Fibroblast of gingiva (primary cell): ENCODE measurements at regions not wholly inside any gene's neighbourhood (a gene's known extent, or its start where the extent isn't known, plus 50 kb on each side); places are given as distances from the start of the nearest gene placed in this dataset.
A peak's percentile ranks its signal among the peaks of the same experiment; 100 is the strongest.
"Not testable (repeated sequence)": the region's sequence is repeated elsewhere in the genome, so short reads cannot be mapped to it uniquely, and the experiment has no call there.

Experiments used
- DNase-seq: peaks from one replicate; pipeline ENCODE4 v3.0.0-alpha.2; 2011; ENCODE audit warnings: low read depth

DNA sequence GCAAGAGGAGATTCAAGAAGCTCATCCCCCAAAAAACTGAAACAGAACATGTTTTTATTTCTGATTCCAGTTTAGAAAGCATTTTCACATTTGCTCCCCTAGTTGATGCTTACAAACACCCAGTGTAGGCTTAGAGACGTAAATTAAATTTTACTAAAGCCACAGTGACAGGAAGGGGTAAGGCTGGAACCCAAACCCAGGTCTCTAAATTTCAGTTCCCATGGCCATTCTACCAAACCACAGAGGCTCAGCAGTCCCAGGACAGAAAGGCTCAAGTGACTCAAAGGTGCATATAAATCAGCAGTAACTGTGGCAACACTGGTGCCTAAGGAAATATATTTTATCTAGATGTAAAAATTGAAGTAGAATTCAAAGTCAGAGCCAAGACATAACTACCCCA lies 128.7 kb downstream of the CEP120 start:
- DNase-seq = no peak

DNA sequence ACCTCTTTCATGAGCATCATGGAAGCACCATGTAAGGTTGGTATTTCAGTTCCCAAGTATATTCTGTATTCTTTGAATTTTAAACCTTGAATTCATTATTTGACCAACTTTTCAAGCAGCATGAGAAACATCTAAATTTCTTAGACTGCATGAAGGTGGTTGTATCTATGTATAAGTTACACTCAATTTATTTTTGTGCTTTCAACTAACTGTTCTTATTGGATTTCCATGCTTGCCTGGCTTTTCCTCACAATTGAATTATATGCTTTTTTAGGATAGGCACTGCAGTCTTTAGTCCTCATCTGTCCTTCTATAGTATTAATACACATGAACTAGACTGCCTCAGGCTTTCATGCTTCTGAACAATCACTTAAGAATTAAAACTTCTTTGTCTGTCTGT lies 134.0 kb downstream of the CEP120 start:
- DNase-seq = no peak

DNA sequence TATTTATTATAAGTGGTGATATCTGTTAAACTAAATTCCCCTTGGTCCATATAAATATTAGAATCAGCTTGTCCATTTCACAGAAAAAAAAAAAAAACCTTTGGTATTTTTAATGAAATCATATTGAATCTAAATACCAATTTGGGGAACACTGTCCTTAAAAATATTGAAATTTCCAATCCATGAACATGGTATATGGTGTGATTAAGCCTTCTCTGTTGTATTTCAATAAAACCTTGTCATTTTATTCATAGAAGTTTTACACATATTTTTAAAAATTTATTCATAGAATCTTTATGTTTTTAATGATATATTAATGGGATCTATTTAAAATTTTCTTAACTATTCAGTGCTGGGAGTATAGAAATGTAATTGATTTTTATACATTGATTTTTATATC lies 135.3 kb downstream of the CEP120 start:
- no peak for DNase-seq

DNA sequence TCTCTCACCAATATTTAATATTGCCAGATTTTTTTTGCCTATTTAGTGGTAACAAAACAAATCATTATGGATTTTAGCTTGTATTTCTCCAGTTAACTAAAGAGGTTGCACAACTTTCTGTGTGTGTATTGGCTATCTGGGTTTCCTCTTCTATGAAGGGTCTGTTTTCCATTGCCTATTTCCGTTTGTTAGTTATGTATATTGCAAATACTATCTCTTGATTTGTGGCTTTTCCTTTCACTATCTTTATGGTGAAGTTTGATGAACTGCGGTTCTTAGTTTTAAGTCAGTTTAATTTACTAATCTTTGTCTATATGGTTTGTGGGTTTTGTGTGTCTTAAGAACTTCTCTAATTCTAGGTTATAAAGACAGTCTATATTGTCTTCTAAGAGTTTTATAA lies 136.3 kb downstream of the CEP120 start:
- DNase-seq = no peak

DNA sequence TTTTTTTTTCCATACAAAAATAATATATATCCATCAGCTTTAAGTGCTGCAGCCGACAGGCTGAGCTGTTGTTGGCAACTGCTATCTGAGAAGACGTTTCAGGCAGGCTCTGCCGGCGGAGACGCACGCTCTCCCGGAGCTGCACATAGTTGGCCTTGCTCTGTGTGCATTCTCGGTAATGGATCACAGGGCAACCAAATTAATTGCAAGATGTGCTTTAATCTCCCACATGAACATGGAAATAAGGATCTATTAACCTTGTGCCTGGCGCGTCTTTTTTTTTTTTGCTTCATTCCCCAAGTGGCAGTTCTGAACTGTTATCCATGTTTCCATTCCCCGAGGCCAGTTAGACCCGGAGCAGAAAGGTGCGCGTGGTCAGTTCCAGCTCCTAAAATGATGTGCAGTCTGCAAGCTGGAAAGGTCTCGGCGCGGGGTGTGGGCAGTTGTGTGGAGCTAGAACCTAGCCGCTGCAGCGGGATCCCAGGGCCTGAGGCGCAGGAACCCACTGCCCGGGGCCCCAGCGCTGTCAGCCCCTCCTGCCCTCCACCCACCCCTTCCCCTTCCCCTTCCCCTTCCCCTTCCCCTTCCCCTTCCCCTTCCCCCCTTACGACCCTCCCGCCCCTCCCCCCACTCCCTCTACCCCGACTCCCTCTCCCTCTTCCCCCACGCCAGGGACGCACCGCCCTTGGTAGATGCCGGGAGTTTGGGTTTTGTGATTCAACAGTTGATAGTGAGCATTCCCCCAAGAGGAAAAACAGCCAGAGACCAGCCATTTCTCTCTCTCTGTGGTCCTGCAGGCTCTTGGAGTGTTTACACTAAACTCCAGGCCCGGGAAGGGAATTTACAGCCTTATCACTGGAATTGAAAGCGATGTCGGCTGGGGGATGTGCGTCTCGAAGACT lies 137.8 kb downstream of the CEP120 start:
- DNase-seq = peak; percentile 33

DNA sequence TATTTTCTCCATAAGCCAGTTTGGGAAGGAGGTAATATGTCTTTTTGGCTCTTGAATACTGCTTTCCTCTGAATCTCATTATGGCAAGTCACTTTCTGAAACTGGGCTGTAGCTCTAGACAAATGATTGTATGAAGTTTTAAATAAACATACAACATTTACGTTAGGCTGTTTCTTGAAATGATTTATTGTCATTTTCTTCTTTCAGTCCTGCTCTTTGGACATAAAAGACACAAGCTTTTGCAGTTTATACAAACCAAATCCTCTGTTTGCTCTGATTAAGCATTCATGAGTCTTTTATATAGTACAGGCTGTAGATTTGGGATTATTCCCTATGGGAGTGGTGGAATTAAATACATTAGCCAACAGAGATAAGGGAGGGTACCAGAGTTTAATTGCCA lies 139.7 kb downstream of the CEP120 start:
- DNase-seq = no peak

DNA sequence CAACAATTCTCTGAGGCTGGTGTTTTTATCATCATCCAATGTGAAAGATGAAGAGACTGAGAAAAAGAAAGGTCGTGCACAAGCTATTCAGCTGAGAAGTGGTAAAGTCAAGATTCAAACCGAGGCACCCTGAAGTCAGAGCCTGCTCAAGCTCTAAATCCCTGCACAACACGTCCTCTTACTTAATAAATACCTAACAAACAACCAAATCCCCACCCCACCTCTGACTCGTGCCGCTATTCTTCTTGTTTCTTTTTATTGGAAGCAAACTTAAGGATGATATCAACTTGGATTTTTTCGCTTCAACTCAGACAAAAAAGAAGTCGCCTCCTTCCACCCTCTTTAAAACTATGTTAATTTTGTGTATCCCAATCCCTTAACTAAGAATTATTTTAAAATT lies 140.2 kb downstream of the CEP120 start:
- DNase-seq = no peak

DNA sequence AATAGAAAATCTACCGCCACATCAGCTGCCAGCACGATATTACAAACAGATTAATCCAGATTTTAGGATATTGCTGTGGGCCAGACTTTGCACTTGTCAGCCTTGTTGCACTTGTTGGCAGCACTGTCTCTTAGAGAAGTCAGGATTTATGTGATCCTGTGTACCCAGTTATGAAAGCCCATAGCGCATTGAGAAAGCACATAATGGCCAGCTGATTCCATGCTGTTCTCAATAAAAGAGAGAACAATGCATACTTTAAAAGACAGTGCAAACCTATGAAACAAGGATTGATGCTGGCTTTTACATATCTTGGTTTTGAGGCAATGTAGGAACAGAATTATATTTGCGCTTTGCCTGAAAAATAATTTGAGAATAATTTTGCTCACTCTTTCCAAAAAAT lies 140.8 kb downstream of the CEP120 start:
- DNase-seq = no peak

DNA sequence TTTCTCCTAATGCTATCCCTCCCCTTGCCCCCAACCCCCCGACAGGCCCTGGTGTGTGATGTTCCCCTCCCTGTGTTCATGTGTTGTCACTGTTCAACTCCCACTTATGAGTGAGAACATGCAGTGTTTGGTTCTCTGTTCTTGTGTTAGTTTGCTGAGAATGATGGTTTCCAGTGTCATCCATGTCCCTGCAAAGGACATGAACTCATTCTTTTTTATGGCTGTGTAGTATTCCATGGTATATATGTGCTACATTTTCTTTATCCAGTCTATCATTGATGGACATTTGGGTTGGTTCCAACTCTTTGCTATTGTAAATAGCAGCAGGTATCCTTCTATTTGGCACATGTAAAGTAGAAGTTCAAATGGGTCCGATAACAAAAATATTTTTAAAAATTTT lies 142.3 kb downstream of the CEP120 start:
- not testable (repeated sequence) for DNase-seq

DNA sequence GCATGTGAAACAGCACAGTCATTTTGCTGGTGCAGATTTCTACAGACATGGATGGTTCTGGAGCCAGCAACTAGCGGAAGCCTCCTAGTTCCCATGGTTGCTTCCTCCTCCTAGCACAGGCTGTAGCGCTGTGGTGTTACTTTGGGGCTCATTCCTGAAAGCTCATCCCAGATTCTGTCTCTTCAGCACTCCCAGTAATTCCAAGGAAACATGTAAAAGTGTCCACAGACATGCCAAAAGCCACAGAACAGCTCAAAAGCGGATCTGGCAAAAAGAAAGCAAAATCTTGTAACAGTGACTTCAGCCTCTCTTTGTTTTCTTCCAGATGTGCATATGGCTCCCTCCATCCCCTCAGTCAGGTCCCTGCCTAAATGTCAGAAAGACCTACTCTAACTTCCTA lies 144.1 kb downstream of the CEP120 start:
- no peak for DNase-seq

DNA sequence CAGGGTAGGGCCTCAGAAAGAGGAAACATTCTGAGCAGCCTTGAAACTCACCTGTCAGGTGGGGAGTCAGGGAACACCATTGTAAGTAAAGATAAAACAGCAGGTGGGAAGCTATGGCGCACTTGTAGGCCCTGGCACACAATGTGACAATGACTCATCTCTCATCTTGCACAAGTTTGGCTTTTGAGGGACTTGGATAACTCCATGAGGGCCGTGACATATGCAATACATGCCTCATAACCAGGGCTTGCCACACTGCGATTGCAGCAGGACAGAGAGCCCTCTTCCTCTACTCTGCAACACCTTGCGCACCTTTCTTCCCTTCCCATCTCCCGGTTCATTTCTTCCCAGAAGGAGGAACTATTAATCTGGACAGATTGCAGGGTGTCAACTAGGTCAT lies 144.9 kb downstream of the CEP120 start:
- DNase-seq = peak; percentile 23

DNA sequence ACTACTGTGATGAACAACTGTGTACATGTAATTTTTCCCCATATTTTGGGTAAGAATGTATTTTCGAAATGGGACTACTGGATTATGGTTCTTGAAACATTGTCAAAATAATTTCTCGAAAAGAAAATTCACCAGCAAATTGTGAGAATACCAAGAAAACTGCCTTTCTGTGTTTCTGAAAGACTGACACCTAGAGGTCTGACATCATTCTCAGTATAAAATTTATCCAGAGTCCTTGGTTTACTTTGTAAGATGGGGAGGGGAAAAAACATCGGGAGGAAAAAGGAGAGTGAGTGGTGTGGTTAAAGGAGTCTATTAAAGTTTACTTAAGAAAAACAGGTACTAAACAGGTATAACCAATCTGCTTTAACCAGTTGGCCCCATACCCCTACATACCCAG lies 149.2 kb downstream of the CEP120 start:
- no peak for DNase-seq

DNA sequence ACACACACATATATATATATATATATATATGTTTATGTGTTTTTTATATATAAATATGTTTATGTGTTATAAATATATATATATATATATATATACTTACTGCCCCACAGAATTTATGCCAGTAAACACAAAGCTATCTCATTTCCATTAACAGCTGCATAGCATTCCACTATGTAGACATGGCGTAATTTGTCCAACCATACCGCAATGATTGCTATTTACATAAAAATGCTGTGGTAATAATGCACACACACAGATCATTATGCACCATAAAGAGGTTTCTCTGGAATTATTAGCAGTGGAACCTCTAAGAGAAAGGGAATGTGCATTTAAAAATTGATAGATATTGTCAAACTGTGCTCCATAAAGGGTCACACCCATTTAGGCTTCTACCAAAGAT lies 150.1 kb downstream of the CEP120 start:
- no peak for DNase-seq

DNA sequence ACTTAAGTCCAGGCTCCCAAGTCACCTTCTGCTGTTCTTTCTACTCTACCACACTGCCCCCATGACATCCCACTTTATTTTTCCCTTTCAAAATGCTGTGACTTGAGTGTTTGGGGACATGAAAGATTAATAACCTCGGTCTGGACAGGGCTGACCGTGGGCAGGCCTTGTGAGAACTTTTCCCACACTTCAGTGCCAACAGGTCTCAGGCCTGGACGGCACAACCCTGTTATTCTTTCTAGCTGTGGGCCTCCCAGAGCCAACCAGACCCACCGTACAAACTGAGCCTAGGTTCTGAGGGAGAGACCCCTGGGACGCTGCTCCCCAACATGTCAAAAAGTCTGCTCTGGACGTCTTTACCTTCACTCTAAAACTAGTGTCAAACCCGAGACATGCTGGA lies 153.4 kb downstream of the CEP120 start:
- no peak for DNase-seq

DNA sequence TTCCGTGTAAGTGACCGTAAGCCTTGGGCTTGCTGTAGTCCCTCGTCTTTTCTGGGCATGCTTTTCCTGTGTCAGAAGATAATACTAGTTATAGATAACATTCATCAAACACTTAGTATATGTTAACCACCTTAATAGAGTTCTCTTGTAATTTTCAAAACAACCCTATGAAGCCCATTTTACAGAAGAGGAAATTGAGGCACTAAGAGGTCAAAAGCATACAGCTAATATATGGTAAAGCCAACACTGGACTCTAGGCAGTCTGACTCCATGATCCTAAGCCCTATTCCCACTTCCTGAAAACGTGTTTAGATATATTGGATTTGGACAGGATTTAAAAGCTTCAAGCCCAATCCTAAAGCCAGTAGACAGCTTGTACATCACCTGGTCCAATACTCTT lies 153.8 kb downstream of the CEP120 start:
- no peak for DNase-seq

DNA sequence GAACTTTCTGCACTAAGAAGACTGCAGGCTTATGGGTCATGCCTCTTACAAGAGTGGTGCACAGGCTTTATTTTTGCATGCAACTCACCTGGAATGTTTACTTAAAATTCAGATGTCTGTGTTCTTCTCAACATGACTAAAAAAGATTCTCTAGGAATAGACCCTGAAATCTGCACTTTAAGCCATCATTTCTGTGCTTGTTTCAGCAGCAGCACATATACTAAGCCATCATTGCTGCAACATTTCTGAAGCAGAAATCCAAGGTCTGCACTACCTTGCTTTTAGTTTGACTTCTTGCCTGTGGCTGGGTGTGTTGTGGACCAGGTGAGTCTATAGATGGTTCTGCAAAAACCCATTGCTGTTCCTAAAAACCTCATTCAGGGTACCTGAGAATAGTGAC lies 156.8 kb downstream of the CEP120 start:
- no peak for DNase-seq

DNA sequence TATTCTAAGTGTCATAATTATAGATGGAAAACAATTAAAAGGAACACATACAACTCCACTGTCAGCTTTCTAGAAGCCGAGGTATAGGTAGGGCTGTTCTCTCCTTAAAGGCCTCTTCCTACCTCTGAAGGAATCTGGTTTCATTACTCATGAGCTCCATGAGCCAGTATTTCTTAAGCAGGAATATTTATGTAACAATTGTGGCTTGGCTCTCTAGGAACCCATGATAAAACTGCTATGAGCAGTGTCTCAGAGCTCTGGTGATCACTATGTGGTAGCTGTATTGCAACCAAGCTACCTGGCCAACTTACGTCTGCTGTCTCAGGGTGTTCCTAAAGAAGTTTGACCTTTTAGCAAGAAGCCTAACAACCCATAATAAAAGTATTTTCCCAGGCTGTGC lies 157.7 kb downstream of the CEP120 start:
- DNase-seq = peak; percentile 20

DNA sequence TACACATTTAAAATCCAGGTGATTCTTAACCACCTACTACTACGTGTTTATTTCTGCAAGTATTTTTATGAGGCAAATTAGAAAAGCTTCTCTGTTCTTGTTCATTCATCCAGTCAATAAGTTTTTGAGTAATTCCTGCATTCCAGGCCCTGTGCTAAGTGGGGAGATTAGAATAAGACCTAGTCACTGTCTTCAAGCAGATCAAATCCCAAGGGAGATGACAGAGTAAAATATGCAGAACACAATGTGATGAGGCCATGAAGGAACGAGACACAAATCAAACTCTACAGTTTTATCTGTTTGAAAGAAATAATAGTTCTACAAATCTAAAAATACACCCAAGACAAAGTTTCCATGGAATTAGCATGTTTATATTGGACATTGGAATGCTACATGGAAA lies 158.8 kb downstream of the CEP120 start:
- DNase-seq = no peak

DNA sequence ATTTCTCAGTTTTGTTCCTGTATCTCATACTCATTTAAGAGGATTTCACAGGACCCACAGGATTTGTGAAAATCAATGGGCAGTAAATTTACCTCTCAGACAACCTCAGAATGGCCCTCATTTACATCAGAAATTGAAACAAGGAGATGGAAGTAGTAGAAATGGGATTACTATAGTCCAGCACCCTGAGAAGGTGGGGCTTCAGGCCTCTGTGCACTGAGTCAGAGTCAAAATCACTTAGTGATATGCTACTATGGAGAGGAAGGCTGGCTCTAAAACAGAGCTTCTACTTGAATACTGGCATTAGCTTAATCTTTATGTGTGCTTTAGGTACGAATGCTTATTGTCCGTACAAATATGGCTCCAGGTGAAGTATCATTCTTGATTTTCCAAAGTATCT lies 159.3 kb downstream of the CEP120 start:
- no peak for DNase-seq

DNA sequence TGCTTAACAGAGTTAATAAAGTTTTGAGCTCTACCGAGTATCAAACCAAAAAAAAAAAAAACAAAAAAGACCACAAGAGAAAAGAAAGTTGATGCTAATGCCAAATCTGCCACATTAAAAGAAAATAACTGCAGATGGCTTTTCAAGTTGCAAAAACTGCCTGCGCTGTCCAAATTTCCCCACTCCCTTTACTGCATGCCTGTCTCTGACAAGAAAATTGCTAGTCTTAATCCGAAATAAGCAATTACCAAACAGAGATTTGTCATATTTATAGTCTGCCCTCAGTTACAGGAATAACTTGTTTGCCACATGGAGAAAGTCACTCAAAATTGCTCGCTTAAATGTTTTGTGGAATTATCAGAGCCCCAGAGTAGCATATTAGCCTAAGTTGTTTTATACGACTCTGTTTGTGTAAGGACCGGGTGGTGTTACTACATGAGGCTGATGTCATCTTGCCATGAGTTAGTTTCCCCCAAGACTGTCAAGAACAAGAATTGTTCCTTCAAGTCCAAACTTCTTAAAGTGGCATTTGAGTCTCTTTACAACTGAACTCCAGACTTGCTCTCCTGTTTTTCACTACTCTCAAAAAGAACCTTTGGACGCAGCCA lies 160.9 kb downstream of the CEP120 start:
- no peak for DNase-seq

DNA sequence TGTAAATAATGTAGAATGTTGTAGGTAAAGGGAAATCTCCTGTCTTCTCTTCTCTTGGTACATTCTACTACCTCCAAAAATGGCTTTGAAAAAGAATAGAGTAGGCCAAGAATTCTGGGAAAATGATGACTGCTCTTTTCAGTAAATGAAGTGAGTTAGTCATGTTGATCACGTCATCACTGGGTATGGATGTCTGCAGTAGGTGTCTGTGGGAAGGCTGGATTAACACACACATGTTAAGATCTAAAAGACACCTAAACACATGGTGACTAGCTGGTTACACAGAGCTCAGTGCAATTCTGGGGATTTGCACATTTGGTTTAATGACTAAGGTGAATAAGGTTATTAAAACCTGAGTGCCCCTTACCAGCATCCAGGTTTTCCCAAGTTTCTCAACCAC lies 161.5 kb downstream of the CEP120 start:
- no peak for DNase-seq

DNA sequence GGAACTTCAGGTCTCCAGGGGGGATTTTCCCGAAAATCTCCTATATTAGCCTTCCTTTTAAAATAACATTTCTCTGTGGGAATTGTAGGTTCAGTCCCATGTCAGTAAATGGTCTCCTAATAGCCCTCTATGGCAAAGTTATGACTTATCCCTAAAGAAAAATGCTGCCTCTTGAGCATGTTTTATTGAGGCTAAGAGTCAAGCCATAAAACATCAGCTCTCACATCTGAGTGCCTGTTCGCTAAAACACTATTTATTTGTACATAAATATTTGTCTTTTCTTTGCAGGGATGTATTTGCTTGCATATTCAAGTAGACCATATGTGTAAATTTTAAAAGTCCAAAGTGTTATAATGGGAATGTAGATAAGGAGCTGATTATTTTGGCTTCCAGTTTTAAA lies 160.4 kb downstream of the PRDM6 start:
- DNase-seq = no peak

DNA sequence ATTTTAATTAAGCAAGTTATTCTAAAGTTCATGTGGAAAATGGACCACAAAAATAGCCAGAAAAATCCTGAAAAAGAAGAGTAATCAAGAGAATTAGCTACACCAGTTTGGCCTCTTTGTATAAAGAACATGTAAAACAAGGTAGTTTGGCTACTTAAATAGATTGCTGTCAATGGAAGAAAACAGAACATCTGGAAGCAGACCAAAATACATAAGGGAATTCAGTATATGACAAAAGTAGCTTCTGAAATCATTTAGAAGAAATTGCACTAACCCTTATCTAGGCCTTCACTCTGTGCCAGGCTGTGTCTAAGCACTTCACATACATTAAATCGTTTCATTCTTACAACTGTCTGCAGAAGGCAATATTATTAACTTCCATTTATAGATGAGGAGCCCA lies 156.6 kb downstream of the PRDM6 start:
- no peak for DNase-seq

DNA sequence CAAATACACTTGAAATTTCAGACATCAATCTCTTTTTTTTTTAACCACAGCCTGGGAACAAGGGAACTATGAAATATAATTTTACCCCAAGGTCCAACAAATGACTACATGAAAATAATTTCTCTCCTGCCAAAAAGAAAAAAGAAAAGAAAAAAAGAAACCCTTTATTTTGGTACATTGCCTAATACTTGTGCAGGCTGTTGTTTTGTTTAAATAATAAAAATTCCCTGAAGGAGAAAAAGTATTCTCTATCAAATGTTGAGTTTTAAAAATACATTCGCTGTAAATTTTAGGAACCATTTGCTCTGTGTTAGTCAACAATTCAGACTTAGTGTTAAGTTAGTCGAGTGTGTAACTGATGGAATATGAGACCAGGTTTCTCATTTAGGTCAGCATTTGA lies 155.4 kb downstream of the PRDM6 start:
- no peak for DNase-seq
